Mesothelial cell of epicardium (in vitro differentiated cells): ENCODE measurements at regions not wholly inside any gene's neighbourhood (a gene's known extent, or its start where the extent isn't known, plus 50 kb on each side); places are given as distances from the start of the nearest gene placed in this dataset.

ENCODE experiments used
- DNase-seq, 2 experiments: peaks; one replicate each; pipeline ENCODE4 v3.0.0; 2021; ENCODE audit warnings: low spot score in 2 of 2; ENCODE audit not compliant: unreplicated experiment in 2 of 2
- H3K27ac Mint-ChIP-seq: 2 replicates; pipeline ENCODE4 v1.8.0; 2021; ENCODE audit warnings: mixed read lengths
- H3K27me3 Mint-ChIP-seq: 2 replicates; pipeline ENCODE4 v1.8.0; 2021; ENCODE audit warnings: low read depth, mixed read lengths
- H3K36me3 Mint-ChIP-seq: 2 replicates; pipeline ENCODE4 v1.8.0; 2021; ENCODE audit warnings: mixed read lengths
- H3K4me1 Mint-ChIP-seq: 2 replicates; pipeline ENCODE4 v1.8.0; 2021; ENCODE audit warnings: mixed read lengths
- H3K4me3 Mint-ChIP-seq: 2 replicates; pipeline ENCODE4 v1.8.0; 2021; ENCODE audit warnings: mild to moderate bottlenecking, moderate library complexity, mixed read lengths
- H3K9me3 Mint-ChIP-seq: 2 replicates; pipeline ENCODE4 v1.8.0; 2021; ENCODE audit warnings: mixed read lengths
- CTCF ChIP-seq: fragments of 200-600 bp; sonication (generic); IDR thresholded peaks from one replicate; pipeline ENCODE4 v1.5.0; 2021; ENCODE audit warnings: antibody characterized with exemption; ENCODE audit not compliant: unreplicated experiment

GRCh38 chr15:58288592-58288991 is 143.2 kb upstream of the LIPC start:
- Mint-ChIP-seq H3K27ac (no peak overlapping the region), H3K36me3 (no peaks in the 10 kb centered on the region), H3K9me3 (peaks cover 11% of the 10 kb centered on the region), H3K4me1 (no peaks in the 10 kb centered on the region), H3K4me3 (no peak overlapping the region), H3K27me3 (no peaks in the 10 kb centered on the region)
- TF ChIP-seq CTCF = no peak
- DNase-seq = no peak

- peaks cover under 1% of the 10 kb centered on the region for H3K36me3 Mint-ChIP-seq
Measured at GRCh38 chr15:58291848-58292247, 139.9 kb upstream of the LIPC start.

GRCh38 chr15:58292751-58293175 is 139.0 kb upstream of the LIPC start:
- no peak overlapping the region for H3K4me3 Mint-ChIP-seq
- H3K27ac Mint-ChIP-seq = no peak overlapping the region
- peaks cover 31% of the 10 kb centered on the region for H3K9me3 Mint-ChIP-seq
- TF ChIP-seq CTCF = no peak
- DNase-seq = no peak
- H3K27me3 Mint-ChIP-seq = no peaks in the 10 kb centered on the region
- H3K36me3 Mint-ChIP-seq = peaks cover 2% of the 10 kb centered on the region
- no peaks in the 10 kb centered on the region for H3K4me1 Mint-ChIP-seq

More at GRCh38 chr15:58291848-58292247, 139.9 kb upstream of the LIPC start:
- Mint-ChIP-seq H3K9me3 (peaks cover 25% of the 10 kb centered on the region), H3K4me1 (no peaks in the 10 kb centered on the region), H3K27ac (no peak overlapping the region), H3K27me3 (no peaks in the 10 kb centered on the region), H3K4me3 (no peak overlapping the region)
- DNase-seq = no peak
- TF ChIP-seq CTCF = no peak

GRCh38 chr15:58293622-58294550 is 137.9 kb upstream of the LIPC start:
- Mint-ChIP-seq H3K4me1 (no peaks in the 10 kb centered on the region), H3K36me3 (peaks cover 2% of the 10 kb centered on the region), H3K27ac (no peak overlapping the region), H3K27me3 (no peaks in the 10 kb centered on the region), H3K4me3 (no peak overlapping the region), H3K9me3 (peaks cover 31% of the 10 kb centered on the region)
- no peak for DNase-seq
- TF ChIP-seq CTCF = no peak

- Mint-ChIP-seq H3K36me3 (peaks cover 2% of the 10 kb centered on the region), H3K4me1 (no peaks in the 10 kb centered on the region), H3K4me3 (no peak overlapping the region), H3K27ac (no peak overlapping the region), H3K9me3 (peaks cover 32% of the 10 kb centered on the region), H3K27me3 (no peaks in the 10 kb centered on the region)
- no peak for TF ChIP-seq CTCF
- no peak for DNase-seq
Measured at GRCh38 chr15:58294681-58295254, 137.0 kb upstream of the LIPC start.
